KMS-11 (cell line): ENCODE measurements at regions not wholly inside any gene's neighbourhood (a gene's known extent, or its start where the extent isn't known, plus 50 kb on each side); places are given as distances from the start of the nearest gene placed in this dataset.
"Not testable (repeated sequence)": the region's sequence is repeated elsewhere in the genome, so short reads cannot be mapped to it uniquely, and the experiment has no call there.

Experiments used
- H2AFZ ChIP-seq: fragments of 200-600 bp; sonication (generic); 2 replicates; pipeline ENCODE4 v1.6.1; 2016; ENCODE audit warnings: antibody characterized with exemption, mixed run types, low read depth
- H3K27ac ChIP-seq: fragments of 200-600 bp; sonication (generic); 2 replicates; pipeline ENCODE4 v1.6.1; 2016; ENCODE audit warnings: mild to moderate bottlenecking, mixed run types
- H3K27me3 ChIP-seq: fragments of 200-600 bp; sonication (generic); 2 replicates; pipeline ENCODE4 v1.6.1; 2017; ENCODE audit warnings: mild to moderate bottlenecking, low read depth, mixed run types, moderate library complexity; ENCODE audit not compliant: insufficient read depth
- H3K36me3 ChIP-seq: fragments of 200-600 bp; sonication (generic); 2 replicates; pipeline ENCODE4 v1.6.1; 2017; ENCODE audit warnings: mild to moderate bottlenecking, mixed run types; ENCODE audit not compliant: insufficient read depth
- H3K4me1 ChIP-seq: fragments of 200-600 bp; sonication (generic); 2 replicates; pipeline ENCODE4 v1.6.1; 2016; ENCODE audit warnings: mild to moderate bottlenecking, low read depth, mixed run types; ENCODE audit not compliant: poor library complexity, severe bottlenecking
- H3K4me2 ChIP-seq: fragments of 200-600 bp; sonication (generic); 2 replicates; pipeline ENCODE4 v1.7.0; 2016; ENCODE audit warnings: mild to moderate bottlenecking, mixed run types
- H3K4me3 ChIP-seq: fragments of 200-600 bp; sonication (generic); IDR thresholded peaks from 2 replicates; pipeline ENCODE4 v1.6.1; 2017; ENCODE audit warnings: low read depth, low read length, mixed read lengths; ENCODE audit not compliant: insufficient read depth
- H3K79me2 ChIP-seq: fragments of 200-600 bp; sonication (generic); 2 replicates; pipeline ENCODE4 v1.6.1; 2016; ENCODE audit warnings: low read depth, mixed run types; ENCODE audit not compliant: insufficient read depth
- H3K9ac ChIP-seq: fragments of 200-600 bp; sonication (generic); 2 replicates; pipeline ENCODE4 v1.6.1; 2016; ENCODE audit warnings: mild to moderate bottlenecking, mixed run types
- H4K20me1 ChIP-seq: fragments of 200-600 bp; sonication (generic); 2 replicates; pipeline ENCODE4 v1.6.1; 2016; ENCODE audit warnings: mild to moderate bottlenecking, mixed run types; ENCODE audit not compliant: insufficient read depth
- CTCF ChIP-seq: fragments of 200-600 bp; sonication (generic); conservative IDR thresholded peaks from 2 replicates; pipeline ENCODE4 v1.6.1; 2017; ENCODE audit warnings: low read depth, mild to moderate bottlenecking, antibody characterized with exemption, low read length, moderate library complexity, mixed read lengths

DNA sequence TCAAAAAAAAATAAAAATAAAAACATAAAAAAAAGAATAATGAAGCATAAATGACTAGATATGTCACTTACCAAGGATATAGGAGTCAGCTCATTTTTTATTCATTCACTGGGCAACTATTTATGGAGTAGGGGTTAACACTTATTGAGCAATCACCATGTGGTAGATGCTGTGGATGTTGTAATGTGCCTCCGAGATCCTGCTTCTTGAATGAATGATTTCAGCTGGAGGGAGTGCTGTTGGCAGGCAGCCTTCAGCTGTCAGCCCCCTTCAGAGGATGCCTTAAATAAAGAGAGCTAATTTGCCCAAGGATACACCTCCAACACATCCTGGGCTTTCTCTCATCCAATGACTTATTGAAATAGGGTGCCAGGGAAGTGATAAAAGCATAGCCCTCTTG lies 229.5 kb upstream of the DTNBP1 start:
- H3K79me2 ChIP-seq, result no peaks in the 10 kb centered on the region
- H3K36me3 ChIP-seq, result no peaks in the 10 kb centered on the region
- no peak overlapping the region for H2AFZ ChIP-seq
- H3K4me3 ChIP-seq, result no peak overlapping the region
- H3K9ac ChIP-seq, result no peak overlapping the region
- no peak overlapping the region for H3K27ac ChIP-seq
- TF ChIP-seq CTCF, result no peak
- no peaks in the 10 kb centered on the region for H3K27me3 ChIP-seq
- H3K4me1 ChIP-seq, result no peaks in the 10 kb centered on the region
- no peaks in the 10 kb centered on the region for H4K20me1 ChIP-seq
- H3K4me2 ChIP-seq, result no peak overlapping the region

DNA sequence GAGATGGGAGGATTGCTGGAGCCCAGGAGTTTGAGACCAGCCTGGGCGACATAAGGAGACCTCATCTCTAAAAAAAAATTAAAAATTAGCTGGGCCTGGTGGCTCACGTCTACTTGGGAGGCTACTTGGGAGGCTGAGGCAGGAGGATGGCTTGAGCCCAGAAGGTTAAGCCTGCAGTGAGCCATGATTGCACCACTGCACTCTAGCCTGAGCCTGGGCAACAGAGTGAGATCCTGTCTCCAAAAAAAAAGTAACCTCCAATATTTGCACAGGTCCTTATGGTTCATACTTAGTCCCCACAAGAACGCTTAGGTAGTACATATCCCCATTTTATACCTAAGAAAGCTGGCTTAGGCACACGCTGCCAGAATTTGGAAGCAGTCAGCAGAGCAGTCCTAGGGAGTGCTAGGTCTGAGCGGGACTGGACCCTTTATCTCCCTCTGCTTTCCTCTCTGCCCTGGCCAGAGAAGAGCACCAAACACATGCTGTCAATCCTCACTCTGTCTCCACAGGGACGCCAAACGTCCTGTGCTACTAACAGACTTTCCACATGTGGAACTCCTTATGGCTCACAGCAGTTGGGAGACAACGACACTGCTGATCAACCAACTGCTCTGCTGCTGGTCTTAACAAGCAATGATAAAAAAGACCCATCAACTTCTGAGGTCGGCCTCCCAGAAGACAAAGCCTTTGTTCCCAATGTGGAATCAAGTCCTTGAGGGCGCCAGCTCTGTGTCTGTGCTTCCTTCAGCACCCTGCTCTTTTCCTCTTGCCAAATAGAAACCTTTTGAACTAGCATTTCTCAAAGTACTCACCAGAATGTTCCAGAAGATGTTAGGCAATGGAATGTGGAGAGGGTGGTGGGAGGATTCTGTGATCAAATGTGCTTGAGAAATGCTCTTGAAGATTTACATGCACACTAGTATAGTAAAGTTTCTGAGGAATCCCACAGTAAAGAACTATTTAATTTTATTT lies 226.3 kb upstream of the DTNBP1 start:
- no peak for TF ChIP-seq CTCF
- H3K4me2 ChIP-seq, result no peak overlapping the region
- no peaks in the 10 kb centered on the region for H3K27me3 ChIP-seq
- H4K20me1 ChIP-seq, result no peaks in the 10 kb centered on the region
- no peak overlapping the region for H3K9ac ChIP-seq
- no peaks in the 10 kb centered on the region for H3K36me3 ChIP-seq
- H3K4me3 ChIP-seq, result no peak overlapping the region
- no peak overlapping the region for H2AFZ ChIP-seq
- H3K79me2 ChIP-seq, result no peaks in the 10 kb centered on the region
- H3K4me1 ChIP-seq, result no peaks in the 10 kb centered on the region
- no peak overlapping the region for H3K27ac ChIP-seq

GRCh38 chr6:15887491-15888461 lies 224.9 kb upstream of the DTNBP1 start:
- Histone ChIP-seq H3K27ac (no peak overlapping the region), H3K36me3 (no peaks in the 10 kb centered on the region), H3K27me3 (no peaks in the 10 kb centered on the region), H4K20me1 (no peaks in the 10 kb centered on the region), H2AFZ (no peak overlapping the region), H3K4me2 (no peak overlapping the region), H3K79me2 (no peaks in the 10 kb centered on the region), H3K9ac (no peak overlapping the region), H3K4me1 (no peaks in the 10 kb centered on the region), H3K4me3 (no peak overlapping the region)
- TF ChIP-seq CTCF, result no peak

DNA sequence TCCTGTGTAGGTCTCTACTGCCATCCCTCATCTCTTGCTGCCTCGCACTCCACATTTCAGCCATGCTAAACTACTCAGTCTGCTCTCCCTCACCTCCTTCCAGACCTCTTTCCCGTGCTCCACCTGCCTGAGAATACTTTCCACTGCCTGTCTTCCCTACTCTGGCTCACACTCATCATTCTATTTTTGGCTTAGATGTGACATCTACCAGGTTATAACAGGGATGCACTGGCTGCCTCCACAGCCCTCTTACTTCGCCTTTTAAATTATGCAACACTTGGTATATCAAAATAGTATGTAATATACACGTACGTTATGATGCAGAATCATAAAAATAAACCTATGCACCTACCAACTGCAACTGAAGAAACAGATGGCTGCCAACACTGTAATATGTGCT lies 222.8 kb upstream of the DTNBP1 start:
- no peak for TF ChIP-seq CTCF
- no peaks in the 10 kb centered on the region for H3K79me2 ChIP-seq
- H3K4me2 ChIP-seq, result no peak overlapping the region
- no peak overlapping the region for H3K27ac ChIP-seq
- no peak overlapping the region for H2AFZ ChIP-seq
- no peak overlapping the region for H3K9ac ChIP-seq
- no peaks in the 10 kb centered on the region for H3K4me1 ChIP-seq
- H4K20me1 ChIP-seq, result no peaks in the 10 kb centered on the region
- no peaks in the 10 kb centered on the region for H3K27me3 ChIP-seq
- H3K36me3 ChIP-seq, result no peaks in the 10 kb centered on the region
- H3K4me3 ChIP-seq, result no peak overlapping the region

GRCh38 chr6:15883593-15883992 lies 220.8 kb upstream of the DTNBP1 start:
- H3K4me3 ChIP-seq, H3K27me3 ChIP-seq, H3K4me2 ChIP-seq, H3K79me2 ChIP-seq, H3K9ac ChIP-seq, H4K20me1 ChIP-seq, H3K36me3 ChIP-seq, H2AFZ ChIP-seq, H3K27ac ChIP-seq: not testable (repeated sequence)
- peaks cover 12% of the 10 kb centered on the region for H3K4me1 ChIP-seq
